Ovary (tissue), 3 donors: ENCODE measurements at regions not wholly inside any gene's neighbourhood (a gene's known extent, or its start where the extent isn't known, plus 50 kb on each side); places are given as distances from the start of the nearest gene placed in this dataset.

Experiments used
- EP300 ChIP-seq: sonication (generic); formaldehyde crosslinking; IDR thresholded peaks from one replicate; pipeline ENCODE4 v1.6.1; 2017; ENCODE audit warnings: antibody characterized with exemption
- POLR2A ChIP-seq: fragments of 450-650 bp; IDR thresholded peaks from one replicate; pipeline ENCODE4 v1.6.1; 2017; ENCODE audit warnings: antibody characterized with exemption, mild to moderate bottlenecking, moderate library complexity
- TF ChIP-seq, protein P1 (sequence below), 3 donors: fragments of 450-650 bp in 2 of 3; fragments of 200-600 bp in 1 of 3; IDR thresholded peaks; one replicate each; pipeline versions ENCODE4 v1.5.1 to v1.8.0; 2016 to 2022; ENCODE audit warnings: antibody characterized with exemption in 3 of 3, mild to moderate bottlenecking in 1 of 3
- donor health status: DM: no; HTN: no; CAD: no.

DNA sequence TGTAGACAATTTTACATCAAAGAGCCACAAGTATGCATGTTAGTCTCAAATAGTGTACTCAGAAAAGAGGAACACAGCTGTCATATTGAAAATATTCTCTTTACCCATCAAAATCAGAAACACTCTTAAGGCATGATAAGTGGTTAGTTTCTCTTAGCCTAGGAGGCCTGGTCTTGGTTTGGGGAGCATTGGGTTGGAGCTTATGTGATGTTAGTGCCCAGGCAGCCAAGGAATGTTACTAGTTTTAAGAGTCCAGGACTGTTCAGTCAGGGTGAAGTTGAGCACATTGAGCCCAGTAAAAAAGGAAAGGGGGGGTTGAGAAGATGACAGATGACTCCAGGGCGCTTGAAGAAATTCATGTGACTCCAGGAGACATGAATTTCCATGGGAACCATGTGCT lies 340.6 kb downstream of the HRH4 start:
- TF ChIP-seq, protein P1, sequence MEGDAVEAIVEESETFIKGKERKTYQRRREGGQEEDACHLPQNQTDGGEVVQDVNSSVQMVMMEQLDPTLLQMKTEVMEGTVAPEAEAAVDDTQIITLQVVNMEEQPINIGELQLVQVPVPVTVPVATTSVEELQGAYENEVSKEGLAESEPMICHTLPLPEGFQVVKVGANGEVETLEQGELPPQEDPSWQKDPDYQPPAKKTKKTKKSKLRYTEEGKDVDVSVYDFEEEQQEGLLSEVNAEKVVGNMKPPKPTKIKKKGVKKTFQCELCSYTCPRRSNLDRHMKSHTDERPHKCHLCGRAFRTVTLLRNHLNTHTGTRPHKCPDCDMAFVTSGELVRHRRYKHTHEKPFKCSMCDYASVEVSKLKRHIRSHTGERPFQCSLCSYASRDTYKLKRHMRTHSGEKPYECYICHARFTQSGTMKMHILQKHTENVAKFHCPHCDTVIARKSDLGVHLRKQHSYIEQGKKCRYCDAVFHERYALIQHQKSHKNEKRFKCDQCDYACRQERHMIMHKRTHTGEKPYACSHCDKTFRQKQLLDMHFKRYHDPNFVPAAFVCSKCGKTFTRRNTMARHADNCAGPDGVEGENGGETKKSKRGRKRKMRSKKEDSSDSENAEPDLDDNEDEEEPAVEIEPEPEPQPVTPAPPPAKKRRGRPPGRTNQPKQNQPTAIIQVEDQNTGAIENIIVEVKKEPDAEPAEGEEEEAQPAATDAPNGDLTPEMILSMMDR (IDR thresholded peaks at IDR 0.05) = no peak
- TF ChIP-seq POLR2A (no peak), EP300 (no peak)
